Parathyroid adenoma (tissue), 2 donors: ENCODE measurements at regions not wholly inside any gene's neighbourhood (a gene's known extent, or its start where the extent isn't known, plus 50 kb on each side); places are given as distances from the start of the nearest gene placed in this dataset.

Experiments used
- H2AFZ ChIP-seq: fragments of 300-600 bp; sonication (generic); one replicate; pipeline ENCODE4 v1.7.0; 2017; ENCODE audit warnings: antibody characterized with exemption, mild to moderate bottlenecking
- H3K27ac ChIP-seq: fragments of 300-600 bp; sonication (generic); one replicate; pipeline ENCODE4 v1.7.0; 2017
- H3K27me3 ChIP-seq: fragments of 300-600 bp; sonication (generic); one replicate; pipeline ENCODE4 v1.7.0; 2017; ENCODE audit warnings: low read length; ENCODE audit not compliant: control insufficient read depth, insufficient read depth
- H3K36me3 ChIP-seq: fragments of 300-600 bp; sonication (generic); one replicate; pipeline ENCODE4 v1.7.0; 2017; ENCODE audit warnings: low read length; ENCODE audit not compliant: control insufficient read depth, insufficient read depth
- H3K4me1 ChIP-seq: fragments of 300-600 bp; sonication (generic); one replicate; pipeline ENCODE4 v1.7.0; 2017; ENCODE audit warnings: control low read depth
- H3K4me2 ChIP-seq: fragments of 300-600 bp; sonication (generic); one replicate; pipeline ENCODE4 v1.7.0; 2017; ENCODE audit warnings: low read length
- H3K4me3 ChIP-seq: fragments of 300-600 bp; sonication (generic); one replicate; pipeline ENCODE4 v1.7.0; 2017; ENCODE audit warnings: low read depth, low read length
- H3K79me2 ChIP-seq: fragments of 300-600 bp; sonication (generic); one replicate; pipeline ENCODE4 v1.7.0; 2017; ENCODE audit warnings: control low read depth
- H3K9ac ChIP-seq: fragments of 300-600 bp; sonication (generic); one replicate; pipeline ENCODE4 v1.7.0; 2017; ENCODE audit warnings: mild to moderate bottlenecking
- H3K9me3 ChIP-seq: fragments of 300-600 bp; sonication (generic); one replicate; pipeline ENCODE4 v1.7.0; 2017; ENCODE audit warnings: low read length; ENCODE audit not compliant: control insufficient read depth
- TF ChIP-seq, protein P1 (sequence below): fragments of 300-600 bp; sonication (generic); IDR thresholded peaks from one replicate; pipeline ENCODE4 v1.7.0; 2017; ENCODE audit warnings: antibody characterized with exemption, mild to moderate bottlenecking
- donor health status: primary hyperparathyroidism.

DNA sequence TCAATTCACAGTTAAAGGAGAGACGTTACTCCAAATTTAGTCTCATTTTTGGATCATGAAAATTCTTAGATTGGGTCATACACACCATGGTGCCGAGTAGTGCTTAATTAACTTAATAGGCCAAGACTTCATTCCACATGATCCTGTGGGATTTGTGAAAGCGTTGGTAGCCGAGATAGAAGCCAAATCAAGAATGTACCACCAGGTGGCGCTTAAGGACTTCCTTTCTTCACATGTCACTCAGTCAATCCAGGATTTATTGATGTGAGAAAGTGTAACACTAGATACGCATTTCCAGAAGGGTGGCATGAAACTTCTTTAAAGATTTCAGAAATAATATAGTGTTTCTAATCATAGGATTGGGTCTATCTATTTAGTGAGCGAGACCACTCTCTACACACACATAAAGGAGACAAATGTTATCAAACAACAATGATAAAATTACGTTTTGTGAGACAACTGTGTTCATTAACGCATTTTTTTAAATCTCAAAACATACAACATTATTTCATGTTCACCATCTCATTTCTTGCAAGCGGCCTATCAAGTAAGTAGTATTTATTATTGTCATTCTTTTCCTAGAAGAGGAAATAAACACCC is 436.1 kb downstream of the CHL1 start:
- Histone ChIP-seq H3K79me2 (no peaks in the 10 kb centered on the region), H3K4me1 (no peaks in the 10 kb centered on the region), H3K9ac (no peak overlapping the region), H3K9me3 (no peaks in the 10 kb centered on the region), H3K27me3 (no peaks in the 10 kb centered on the region), H3K4me2 (no peak overlapping the region), H3K27ac (no peak overlapping the region), H3K36me3 (no peaks in the 10 kb centered on the region), H3K4me3 (no peak overlapping the region), H2AFZ (no peak overlapping the region)
- TF ChIP-seq, protein P1, sequence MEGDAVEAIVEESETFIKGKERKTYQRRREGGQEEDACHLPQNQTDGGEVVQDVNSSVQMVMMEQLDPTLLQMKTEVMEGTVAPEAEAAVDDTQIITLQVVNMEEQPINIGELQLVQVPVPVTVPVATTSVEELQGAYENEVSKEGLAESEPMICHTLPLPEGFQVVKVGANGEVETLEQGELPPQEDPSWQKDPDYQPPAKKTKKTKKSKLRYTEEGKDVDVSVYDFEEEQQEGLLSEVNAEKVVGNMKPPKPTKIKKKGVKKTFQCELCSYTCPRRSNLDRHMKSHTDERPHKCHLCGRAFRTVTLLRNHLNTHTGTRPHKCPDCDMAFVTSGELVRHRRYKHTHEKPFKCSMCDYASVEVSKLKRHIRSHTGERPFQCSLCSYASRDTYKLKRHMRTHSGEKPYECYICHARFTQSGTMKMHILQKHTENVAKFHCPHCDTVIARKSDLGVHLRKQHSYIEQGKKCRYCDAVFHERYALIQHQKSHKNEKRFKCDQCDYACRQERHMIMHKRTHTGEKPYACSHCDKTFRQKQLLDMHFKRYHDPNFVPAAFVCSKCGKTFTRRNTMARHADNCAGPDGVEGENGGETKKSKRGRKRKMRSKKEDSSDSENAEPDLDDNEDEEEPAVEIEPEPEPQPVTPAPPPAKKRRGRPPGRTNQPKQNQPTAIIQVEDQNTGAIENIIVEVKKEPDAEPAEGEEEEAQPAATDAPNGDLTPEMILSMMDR = peak; percentile 32

DNA sequence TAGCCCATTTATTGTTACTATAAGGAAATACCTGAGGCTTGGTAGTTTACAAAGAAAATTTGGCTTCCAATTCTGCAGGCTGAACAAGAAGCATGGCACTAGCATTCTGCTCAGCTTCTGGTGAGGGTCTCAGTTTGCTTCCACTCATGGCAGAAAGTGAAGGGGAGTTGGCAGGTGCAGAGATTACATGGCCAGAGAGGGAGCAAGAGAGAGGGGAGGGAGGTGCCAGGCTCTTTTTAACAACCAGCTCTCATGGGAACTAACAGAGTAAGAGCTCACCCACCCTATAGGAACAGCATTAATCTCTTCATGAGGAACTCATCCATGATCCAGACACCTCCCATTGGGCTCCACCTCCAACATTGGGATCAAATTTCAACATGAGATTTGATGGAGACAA is 437.9 kb downstream of the CHL1 start:
- no peaks in the 10 kb centered on the region for H3K4me1 ChIP-seq
- H3K36me3 ChIP-seq = no peaks in the 10 kb centered on the region
- no peak overlapping the region for H3K4me2 ChIP-seq
- TF ChIP-seq, protein P1 = no peak
- H3K27ac ChIP-seq = no peak overlapping the region
- no peaks in the 10 kb centered on the region for H3K27me3 ChIP-seq
- H2AFZ ChIP-seq = no peak overlapping the region
- no peaks in the 10 kb centered on the region for H3K9me3 ChIP-seq
- H3K4me3 ChIP-seq = no peak overlapping the region
- no peaks in the 10 kb centered on the region for H3K79me2 ChIP-seq
- H3K9ac ChIP-seq = no peak overlapping the region

- H3K36me3 ChIP-seq = no peaks in the 10 kb centered on the region
- no peaks in the 10 kb centered on the region for H3K27me3 ChIP-seq
- TF ChIP-seq, protein P1 = no peak
- H3K9ac ChIP-seq = no peak overlapping the region
- no peaks in the 10 kb centered on the region for H3K4me1 ChIP-seq
- no peaks in the 10 kb centered on the region for H3K79me2 ChIP-seq
- H3K4me2 ChIP-seq = no peak overlapping the region
- no peak overlapping the region for H2AFZ ChIP-seq
- H3K27ac ChIP-seq = no peak overlapping the region
- no peak overlapping the region for H3K4me3 ChIP-seq
- no peaks in the 10 kb centered on the region for H3K9me3 ChIP-seq
Observed at GRCh38 chr3:635393-635792, 438.8 kb downstream of the CHL1 start.

- H3K4me2 ChIP-seq = no peak overlapping the region
- H3K4me1 ChIP-seq = no peaks in the 10 kb centered on the region
- H3K9me3 ChIP-seq = no peaks in the 10 kb centered on the region
- H3K9ac ChIP-seq = no peak overlapping the region
- no peak overlapping the region for H3K4me3 ChIP-seq
- no peaks in the 10 kb centered on the region for H3K27me3 ChIP-seq
- H3K79me2 ChIP-seq = no peaks in the 10 kb centered on the region
- no peak overlapping the region for H2AFZ ChIP-seq
- no peaks in the 10 kb centered on the region for H3K36me3 ChIP-seq
- no peak overlapping the region for H3K27ac ChIP-seq
- TF ChIP-seq, protein P1 = no peak
Observed at GRCh38 chr3:643376-643775, 446.8 kb downstream of the CHL1 start.

- Histone ChIP-seq H3K4me1 (no peaks in the 10 kb centered on the region), H3K27ac (no peak overlapping the region), H3K9ac (no peak overlapping the region), H2AFZ (no peak overlapping the region), H3K79me2 (no peaks in the 10 kb centered on the region), H3K4me3 (no peak overlapping the region), H3K9me3 (no peaks in the 10 kb centered on the region), H3K4me2 (no peak overlapping the region), H3K27me3 (no peaks in the 10 kb centered on the region), H3K36me3 (no peaks in the 10 kb centered on the region)
- TF ChIP-seq, protein P1 = no peak
Observed at GRCh38 chr3:655824-656223, 437.0 kb upstream of the CNTN6 start.
